Ishikawa (cell line): ENCODE measurements at regions not wholly inside any gene's neighbourhood (a gene's known extent, or its start where the extent isn't known, plus 50 kb on each side); places are given as distances from the start of the nearest gene placed in this dataset.

Source experiments
- CEBPB ChIP-seq: IDR thresholded peaks from 2 replicates; pipeline ENCODE4 v1.6.1; 2012
- CREB1 ChIP-seq: IDR thresholded peaks from 2 replicates; pipeline ENCODE4 v1.6.1; 2012; ENCODE audit warnings: low read depth
- EGR1 ChIP-seq: IDR thresholded peaks from 2 replicates; pipeline ENCODE4 v1.6.1; 2012
- EP300 ChIP-seq: IDR thresholded peaks from 2 replicates; pipeline ENCODE4 v1.6.1; 2012; ENCODE audit warnings: borderline replicate concordance
- FOXM1 ChIP-seq: IDR thresholded peaks from 2 replicates; pipeline ENCODE4 v1.6.1; 2012; ENCODE audit warnings: low read depth, borderline replicate concordance
- NFIC ChIP-seq: IDR thresholded peaks from 2 replicates; pipeline ENCODE4 v1.6.1; 2012
- RAD21 ChIP-seq: IDR thresholded peaks from 2 replicates; pipeline ENCODE4 v1.6.1; 2012; ENCODE audit warnings: low read depth
- REST ChIP-seq: IDR thresholded peaks from 2 replicates; pipeline ENCODE4 v1.6.1; 2012; ENCODE audit warnings: low read depth, mild to moderate bottlenecking
- TAF1 ChIP-seq: IDR thresholded peaks from 2 replicates; pipeline ENCODE4 v1.6.1; 2012; ENCODE audit warnings: low read depth, mild to moderate bottlenecking
- TCF12 ChIP-seq: IDR thresholded peaks from 2 replicates; pipeline ENCODE4 v1.6.1; 2012; ENCODE audit warnings: low read depth
- TEAD4 ChIP-seq: IDR thresholded peaks from 2 replicates; pipeline ENCODE4 v1.6.1; 2012
- USF1 ChIP-seq: IDR thresholded peaks from 2 replicates; pipeline ENCODE4 v1.6.1; 2012
- YY1 ChIP-seq: IDR thresholded peaks from 2 replicates; pipeline ENCODE4 v1.6.1; 2012; ENCODE audit warnings: low read depth
- ZBTB7A ChIP-seq: IDR thresholded peaks from 2 replicates; pipeline ENCODE4 v1.6.1; 2012; ENCODE audit warnings: low read depth
- TF ChIP-seq, protein P1 (sequence below): IDR thresholded peaks from 2 replicates; pipeline ENCODE4 v1.6.1; 2012

GRCh38 chr1:238476841-238477240, 586.1 kb upstream of the ZP4 start:
- TF ChIP-seq FOXM1 (no peak), NFIC (no peak), TAF1 (no peak), TCF12 (no peak), RAD21 (no peak), TEAD4 (no peak)
- TF ChIP-seq, protein P1, sequence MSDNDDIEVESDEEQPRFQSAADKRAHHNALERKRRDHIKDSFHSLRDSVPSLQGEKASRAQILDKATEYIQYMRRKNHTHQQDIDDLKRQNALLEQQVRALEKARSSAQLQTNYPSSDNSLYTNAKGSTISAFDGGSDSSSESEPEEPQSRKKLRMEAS: no peak

- no peak for TF ChIP-seq RAD21
- no peak for TF ChIP-seq YY1
- TF ChIP-seq REST: no peak
- TF ChIP-seq NFIC: no peak
- TF ChIP-seq EGR1: no peak
- TF ChIP-seq TCF12: no peak
- TF ChIP-seq EP300: no peak
- TF ChIP-seq, protein P1: no peak
- TF ChIP-seq TEAD4: no peak
These were observed 585.0 kb upstream of the ZP4 start for GRCh38 chr1:238475712-238476111.

GRCh38 chr1:238474263-238474662, 583.5 kb upstream of the ZP4 start:
- no peak for TF ChIP-seq ZBTB7A
- no peak for TF ChIP-seq REST
- TF ChIP-seq FOXM1: no peak
- no peak for TF ChIP-seq CREB1
- no peak for TF ChIP-seq TAF1
- no peak for TF ChIP-seq YY1
- TF ChIP-seq TCF12: no peak

DNA sequence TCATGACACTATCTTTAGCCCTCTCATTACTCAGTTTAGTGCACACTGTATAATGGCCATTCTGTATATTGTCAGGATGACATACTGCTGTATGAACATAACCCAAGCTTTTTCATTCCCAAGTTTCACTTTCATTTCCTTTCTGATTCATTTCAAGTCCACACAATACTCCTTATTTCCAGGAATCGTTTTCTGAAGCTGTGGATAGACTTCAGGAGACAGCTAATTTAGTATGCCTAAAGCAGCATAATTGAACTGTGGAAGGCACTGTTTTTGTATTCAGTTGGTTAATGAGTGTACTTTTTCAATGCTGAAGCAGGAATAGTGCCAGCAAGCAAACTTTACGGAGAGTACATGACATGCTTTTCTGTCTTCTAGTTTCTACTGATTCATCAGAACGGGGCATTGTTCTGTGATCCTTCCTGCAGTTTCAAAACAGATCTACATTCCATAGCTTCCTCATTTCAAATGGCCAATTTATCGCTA, 578.5 kb upstream of the ZP4 start:
- TF ChIP-seq USF1 (no peak), RAD21 (no peak), NFIC (no peak), EGR1 (no peak), CREB1 (no peak), TCF12 (no peak), REST (no peak), EP300 (no peak)

DNA sequence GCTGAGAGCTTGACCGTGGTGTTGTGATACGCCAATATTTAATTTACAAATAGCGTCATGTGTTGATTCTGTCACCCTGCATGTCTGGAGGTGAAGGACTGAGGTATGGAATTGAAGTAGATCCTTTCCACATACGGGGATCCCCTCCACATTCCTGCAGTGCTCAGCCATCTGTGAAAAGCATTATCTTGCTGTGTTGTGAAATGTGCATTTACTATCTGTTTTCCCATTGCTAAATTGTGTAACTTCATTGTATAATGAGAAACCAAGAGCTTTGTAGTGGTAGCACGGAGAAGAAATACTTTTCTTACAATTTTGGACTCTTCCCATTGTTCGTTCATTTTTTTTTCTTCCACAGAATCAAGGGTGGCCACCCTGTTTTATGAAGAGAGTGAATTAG, 577.3 kb upstream of the ZP4 start:
- TF ChIP-seq TAF1 (no peak), CEBPB (0 out of 2 replicates have a peak, but pooled peaks have one; percentile 10)

DNA sequence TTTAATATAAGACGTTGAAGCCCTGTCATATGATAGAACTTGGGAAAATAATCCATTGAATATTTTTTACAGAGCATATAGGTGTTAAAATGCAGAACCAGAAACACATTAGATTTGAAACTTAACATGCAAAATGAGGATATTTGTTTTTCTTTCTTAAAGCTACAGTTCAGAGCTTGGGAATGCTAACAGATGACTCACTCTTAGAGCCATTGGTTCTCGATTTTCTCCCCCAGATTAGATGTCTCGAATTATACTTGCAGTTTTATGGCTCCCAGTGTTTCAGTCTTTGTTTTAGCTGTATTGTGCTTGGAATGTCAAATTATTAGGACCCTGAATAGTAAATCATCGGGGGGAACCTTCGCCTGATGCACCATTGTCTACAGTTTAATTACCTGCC, 575.7 kb upstream of the ZP4 start:
- no peak for TF ChIP-seq ZBTB7A
- no peak for TF ChIP-seq USF1
- no peak for TF ChIP-seq RAD21
- TF ChIP-seq, protein P1: no peak
- TF ChIP-seq NFIC: no peak
- no peak for TF ChIP-seq FOXM1
- no peak for TF ChIP-seq TAF1
- TF ChIP-seq CREB1: no peak
- TF ChIP-seq EP300: no peak
- TF ChIP-seq TCF12: no peak
- no peak for TF ChIP-seq YY1
- no peak for TF ChIP-seq TEAD4
